OCI-LY1 (cell line): ENCODE measurements at regions not wholly inside any gene's neighbourhood (a gene's known extent, or its start where the extent isn't known, plus 50 kb on each side); places are given as distances from the start of the nearest gene placed in this dataset.

ENCODE experiments used
- CTCF ChIP-seq: fragments of 200-600 bp; sonication (generic), shearing (Covaris generic); IDR thresholded peaks from 2 replicates; pipeline ENCODE4 v1.5.1; 2017; ENCODE audit warnings: mild to moderate bottlenecking, antibody characterized with exemption, low read length, moderate library complexity, mixed read lengths
- EZH2 ChIP-seq: fragments of 200-600 bp; sonication (generic), shearing (Covaris generic); IDR thresholded peaks from 2 replicates; pipeline ENCODE4 v1.8.0; 2017; ENCODE audit warnings: borderline replicate concordance, mixed run types, mild to moderate bottlenecking, antibody characterized with exemption, low read length, moderate library complexity, mixed read lengths

- no peak for TF ChIP-seq CTCF
- no peak for TF ChIP-seq EZH2
These were observed 467.1 kb upstream of the TGFBR2 start for GRCh38 chr3:30139283-30139682.
